PC-9 (cell line): ENCODE measurements at regions not wholly inside any gene's neighbourhood (a gene's known extent, or its start where the extent isn't known, plus 50 kb on each side); places are given as distances from the start of the nearest gene placed in this dataset.

ENCODE experiments used
- BruUV-seq: library from RNA; stranded (reverse); fragments of 400-500 nt; replicated peaks from 2 replicates; lab custom pipeline; 2021; lab: Mats Ljungman, UMichigan
- CTCF ChIA-PET: fragments of 300-600 bp; sonication (Branson Sonifier 250); formaldehyde crosslinking; loops from one replicate; lab custom pipeline; 2022; ENCODE audit warnings: antibody characterized with exemption; lab: Charles Lee
- POLR2A ChIA-PET: fragments of 300-600 bp; sonication (Branson Sonifier 250); formaldehyde crosslinking; loops from one replicate; lab custom pipeline; 2022; ENCODE audit warnings: antibody characterized with exemption; ENCODE audit not compliant: unreplicated experiment; lab: Charles Lee
- DNase-seq, 2 experiments: peaks; one replicate each; pipeline versions ENCODE4 v3.0.0 to v3.0.0-alpha.2; 2015 to 2022; ENCODE audit warnings: mixed read lengths in 1 of 2
- H2AFZ ChIP-seq: fragments of 200-600 bp; sonication (generic); 2 replicates; pipeline ENCODE4 v1.8.1; 2017; ENCODE audit warnings: antibody characterized with exemption
- H3F3A ChIP-seq: fragments of 200-600 bp; sonication (generic); 2 replicates; pipeline ENCODE4 v1.8.1; 2017; ENCODE audit warnings: antibody characterized with exemption, mild to moderate bottlenecking, low read depth; ENCODE audit not compliant: insufficient read depth
- H3K27ac ChIP-seq: fragments of 200-600 bp; sonication (generic); 2 replicates; pipeline ENCODE4 v1.6.1; 2016; ENCODE audit warnings: mixed run types
- H3K27me3 ChIP-seq: fragments of 200-600 bp; sonication (generic); 2 replicates; pipeline ENCODE4 v1.6.1; 2016; ENCODE audit warnings: low read depth, mixed run types; ENCODE audit not compliant: insufficient read depth
- H3K36me3 ChIP-seq: fragments of 200-600 bp; sonication (generic); 2 replicates; pipeline ENCODE4 v1.6.1; 2016; ENCODE audit warnings: low read depth, mixed run types
- H3K4me1 ChIP-seq: fragments of 200-600 bp; sonication (generic); replicated peaks from 2 replicates; pipeline ENCODE4 v1.6.1; 2016; ENCODE audit warnings: mixed run types; ENCODE audit not compliant: insufficient read depth
- H3K4me2 ChIP-seq: fragments of 200-600 bp; sonication (generic); 2 replicates; pipeline ENCODE4 v1.6.1; 2017; ENCODE audit warnings: mixed run types
- H3K4me3 ChIP-seq: fragments of 200-600 bp; sonication (generic); 2 replicates; pipeline ENCODE4 v1.6.1; 2016; ENCODE audit warnings: mixed run types
- H3K79me2 ChIP-seq: fragments of 200-600 bp; sonication (generic); 2 replicates; pipeline ENCODE4 v1.6.1; 2017; ENCODE audit warnings: low read depth, mixed run types
- H3K9me2 ChIP-seq: fragments of 200-600 bp; sonication (generic); 2 replicates; pipeline ENCODE4 v1.8.1; 2017; ENCODE audit warnings: mild to moderate bottlenecking; ENCODE audit not compliant: insufficient read depth
- H3K9me3 ChIP-seq: fragments of 200-600 bp; sonication (generic); 2 replicates; pipeline ENCODE4 v1.8.1; 2016; ENCODE audit warnings: low read depth; ENCODE audit not compliant: insufficient read depth
- H4K20me1 ChIP-seq: fragments of 200-600 bp; sonication (generic); 2 replicates; pipeline ENCODE4 v1.8.1; 2017; ENCODE audit not compliant: insufficient read depth
- EZH2 ChIP-seq: fragments of 200-600 bp; sonication (generic); IDR thresholded peaks from 2 replicates; pipeline ENCODE4 v1.8.0; 2017; ENCODE audit warnings: antibody characterized with exemption, low read depth
- intact Hi-C: fragments of 100-400 bp; cut with micrococcal nuclease; formaldehyde crosslinking; loops from one replicate; pipeline ENCODE4 v1.10.0; 2022; ENCODE audit not compliant: unreplicated experiment
- TF ChIP-seq, protein P1 (sequence below): fragments of 200-600 bp; sonication (generic); conservative IDR thresholded peaks from 2 replicates; pipeline ENCODE4 v1.6.1; 2017; ENCODE audit warnings: mixed run types, antibody characterized with exemption, mild to moderate bottlenecking, moderate library complexity

DNA sequence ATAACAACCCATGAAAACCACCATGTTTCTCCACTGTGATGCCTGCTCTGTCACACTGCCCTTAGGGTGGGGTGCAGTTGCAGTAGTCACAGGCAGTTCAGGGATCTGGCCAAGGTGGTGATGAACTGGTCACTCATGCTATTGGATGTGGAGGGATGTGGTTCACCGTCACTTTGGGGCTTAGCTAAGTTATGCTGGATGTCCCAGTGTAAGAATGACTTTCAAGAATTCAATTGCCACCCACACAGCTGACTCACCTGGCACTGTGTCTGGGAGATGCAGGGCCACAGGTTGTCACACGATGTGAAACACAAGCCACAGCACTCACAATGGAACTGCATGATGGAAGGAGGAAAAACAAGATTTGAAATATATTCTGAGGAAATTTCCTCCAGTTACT, 146.1 kb upstream of the CTNNB1 start:
- Histone ChIP-seq H3K36me3 (no peaks in the 10 kb centered on the region), H3K9me3 (no peaks in the 10 kb centered on the region), H4K20me1 (no peaks in the 10 kb centered on the region), H3K4me2 (no peak overlapping the region), H3F3A (no peaks in the 10 kb centered on the region), H3K27me3 (no peaks in the 10 kb centered on the region), H3K9me2 (no peaks in the 10 kb centered on the region), H3K4me3 (no peak overlapping the region), H2AFZ (no peak overlapping the region), H3K27ac (no peak overlapping the region), H3K79me2 (no peaks in the 10 kb centered on the region), H3K4me1 (no peaks in the 10 kb centered on the region)
- intact Hi-C loops, result no loop called here
- ChIA-PET CTCF (no interaction called here), POLR2A (no interaction called here)
- no peak for TF ChIP-seq EZH2
- TF ChIP-seq, protein P1, sequence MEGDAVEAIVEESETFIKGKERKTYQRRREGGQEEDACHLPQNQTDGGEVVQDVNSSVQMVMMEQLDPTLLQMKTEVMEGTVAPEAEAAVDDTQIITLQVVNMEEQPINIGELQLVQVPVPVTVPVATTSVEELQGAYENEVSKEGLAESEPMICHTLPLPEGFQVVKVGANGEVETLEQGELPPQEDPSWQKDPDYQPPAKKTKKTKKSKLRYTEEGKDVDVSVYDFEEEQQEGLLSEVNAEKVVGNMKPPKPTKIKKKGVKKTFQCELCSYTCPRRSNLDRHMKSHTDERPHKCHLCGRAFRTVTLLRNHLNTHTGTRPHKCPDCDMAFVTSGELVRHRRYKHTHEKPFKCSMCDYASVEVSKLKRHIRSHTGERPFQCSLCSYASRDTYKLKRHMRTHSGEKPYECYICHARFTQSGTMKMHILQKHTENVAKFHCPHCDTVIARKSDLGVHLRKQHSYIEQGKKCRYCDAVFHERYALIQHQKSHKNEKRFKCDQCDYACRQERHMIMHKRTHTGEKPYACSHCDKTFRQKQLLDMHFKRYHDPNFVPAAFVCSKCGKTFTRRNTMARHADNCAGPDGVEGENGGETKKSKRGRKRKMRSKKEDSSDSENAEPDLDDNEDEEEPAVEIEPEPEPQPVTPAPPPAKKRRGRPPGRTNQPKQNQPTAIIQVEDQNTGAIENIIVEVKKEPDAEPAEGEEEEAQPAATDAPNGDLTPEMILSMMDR, result no peak
- BruUV-seq, result no TSS peak
- no peak for DNase-seq

DNA sequence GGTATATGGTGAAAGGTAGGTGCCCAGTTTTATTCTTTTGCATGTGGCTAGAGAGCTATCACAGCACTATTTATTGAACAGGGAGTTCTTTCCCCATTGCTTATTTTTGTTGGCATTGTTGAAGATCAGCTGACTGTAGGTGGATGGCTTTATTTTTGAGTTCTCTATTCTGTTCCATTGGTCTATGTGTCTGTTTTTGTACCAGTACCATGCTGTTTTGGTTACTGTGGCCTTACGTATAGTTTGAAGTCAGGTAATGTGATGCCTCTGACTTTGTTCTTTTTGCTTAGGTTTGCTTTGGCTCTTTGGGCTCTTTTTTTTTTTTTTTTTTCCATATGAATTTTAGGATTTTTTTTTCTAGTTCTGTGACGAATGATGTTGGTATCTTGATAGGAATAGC, 139.2 kb upstream of the CTNNB1 start:
- H2AFZ ChIP-seq, result no peak overlapping the region
- H3K27ac ChIP-seq, result no peak overlapping the region
- H4K20me1 ChIP-seq, result no peaks in the 10 kb centered on the region
- TF ChIP-seq EZH2, result no peak
- TF ChIP-seq, protein P1, result no peak
- H3K4me3 ChIP-seq, result no peak overlapping the region
- CTCF ChIA-PET, result no interaction called here
- no peak overlapping the region for H3K4me2 ChIP-seq
- H3K36me3 ChIP-seq, result no peaks in the 10 kb centered on the region
- no peaks in the 10 kb centered on the region for H3K9me2 ChIP-seq
- intact Hi-C loops, result no loop called here
- POLR2A ChIA-PET, result no interaction called here
- no peaks in the 10 kb centered on the region for H3F3A ChIP-seq
- no TSS peak for BruUV-seq
- no peaks in the 10 kb centered on the region for H3K9me3 ChIP-seq
- no peaks in the 10 kb centered on the region for H3K27me3 ChIP-seq
- no peak for DNase-seq
- no peaks in the 10 kb centered on the region for H3K4me1 ChIP-seq
- no peaks in the 10 kb centered on the region for H3K79me2 ChIP-seq

DNA sequence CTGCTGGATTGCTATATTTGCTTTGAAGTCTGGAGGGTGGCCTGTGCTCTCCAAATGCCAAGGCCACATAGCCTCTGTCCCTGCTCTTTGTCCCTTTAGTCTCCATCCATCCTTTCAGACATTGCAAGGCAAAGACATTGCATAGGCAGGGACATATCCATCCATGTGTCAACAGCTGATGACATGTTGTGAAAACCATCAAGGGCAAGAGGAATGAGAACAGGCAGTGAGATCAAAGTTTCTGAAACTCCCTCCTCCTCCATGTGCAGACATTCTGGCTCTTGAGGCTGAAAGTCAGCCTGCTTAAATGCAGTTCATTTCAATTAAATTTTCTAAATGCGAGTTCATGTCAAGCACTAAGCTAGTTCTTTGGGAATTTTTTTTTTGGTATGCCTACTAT, 135.2 kb upstream of the CTNNB1 start:
- Histone ChIP-seq H3K27ac (no peak overlapping the region), H3K4me3 (no peak overlapping the region), H3K27me3 (no peaks in the 10 kb centered on the region), H3K9me3 (no peaks in the 10 kb centered on the region), H4K20me1 (no peaks in the 10 kb centered on the region), H3K4me2 (no peak overlapping the region), H3K4me1 (no peaks in the 10 kb centered on the region), H3K9me2 (no peaks in the 10 kb centered on the region), H3K79me2 (no peaks in the 10 kb centered on the region), H3K36me3 (no peaks in the 10 kb centered on the region), H3F3A (no peaks in the 10 kb centered on the region), H2AFZ (no peak overlapping the region)
- ChIA-PET CTCF (no interaction called here), POLR2A (no interaction called here)
- no peak for DNase-seq
- TF ChIP-seq EZH2, result no peak
- TF ChIP-seq, protein P1, result no peak
- intact Hi-C loops, result no loop called here
- no TSS peak for BruUV-seq
